SK-N-SH (cell line): ENCODE measurements at regions not wholly inside any gene's neighbourhood (a gene's known extent, or its start where the extent isn't known, plus 50 kb on each side); places are given as distances from the start of the nearest gene placed in this dataset.

ENCODE experiments used
- CTCF ChIA-PET: fragments of 300-600, 350-600 bp; formaldehyde crosslinking; extraction: SDS; loops from one replicate; lab custom pipeline; 2021; lab: Yijun Ruan, JAX
- POLR2A ChIA-PET: fragments of 350-600 bp; sonication (Branson Sonifier 250); formaldehyde crosslinking; extraction: SDS; loops from one replicate; lab custom pipeline; 2020; ENCODE audit warnings: antibody characterized with exemption, inconsistent platforms; lab: Yijun Ruan, JAX
- DNase-seq: peaks from one replicate; pipeline ENCODE4 v3.0.0; 2012
- H2AFZ ChIP-seq: fragments of 200-600 bp; sonication (generic); 2 replicates; pipeline ENCODE4 v1.8.1; 2016; ENCODE audit warnings: antibody characterized with exemption, mild to moderate bottlenecking, low read depth
- H3F3A ChIP-seq: fragments of 200-600 bp; sonication (generic); replicated peaks from 2 replicates; pipeline ENCODE3; 2016; ENCODE audit warnings: antibody characterized with exemption, mild to moderate bottlenecking; ENCODE audit not compliant: insufficient read depth
- H3K27ac ChIP-seq, 2 experiments: fragments of 200-500 bp in 1 of 2; fragments of 200-600 bp in 1 of 2; sonication (Bioruptor generic) in 1 of 2; sonication (generic), shearing (Covaris generic) in 1 of 2; 2 replicates each; pipeline versions ENCODE4 v1.5.1 to v1.6.1; 2014 to 2016; ENCODE audit warnings: low read depth in 2 of 2, inconsistent platforms in 1 of 2, low read length in 1 of 2, mild to moderate bottlenecking in 1 of 2, mixed read lengths in 1 of 2
- H3K27me3 ChIP-seq: fragments of 200-600 bp; sonication (generic), shearing (Covaris generic); 2 replicates; pipeline ENCODE4 v1.6.1; 2016; ENCODE audit warnings: mixed run types; ENCODE audit not compliant: insufficient read depth
- H3K36me3 ChIP-seq, 2 experiments: fragments of 200-500 bp in 1 of 2; fragments of 200-600 bp in 1 of 2; sonication (Bioruptor generic) in 1 of 2; sonication (generic) in 1 of 2; replicated peaks in 1 of 2; 2 replicates each; pipeline versions ENCODE3 to v1.5.1; 2014 to 2016; ENCODE audit warnings: low read length in 1 of 2, mild to moderate bottlenecking in 1 of 2; ENCODE audit not compliant: insufficient read depth in 2 of 2, control insufficient read depth in 1 of 2
- H3K4me1 ChIP-seq, 2 experiments: fragments of 200-500 bp in 1 of 2; fragments of 200-600 bp in 1 of 2; sonication (Bioruptor generic) in 1 of 2; sonication (generic), shearing (Covaris generic) in 1 of 2; 2 replicates each; pipeline versions ENCODE4 v1.5.1 to v1.6.1; 2014 to 2016; ENCODE audit warnings: low read depth in 1 of 2, low read length in 1 of 2, mixed run types in 1 of 2; ENCODE audit not compliant: insufficient read depth in 2 of 2, control insufficient read depth in 1 of 2
- H3K4me2 ChIP-seq: fragments of 200-600 bp; sonication (generic), shearing (Covaris generic); 2 replicates; pipeline ENCODE4 v1.6.1; 2017; ENCODE audit warnings: mixed run types
- H3K4me3 ChIP-seq, 2 experiments: fragments of 200-500 bp in 1 of 2; fragments of 200-600 bp in 1 of 2; sonication (Bioruptor generic) in 1 of 2; sonication (generic), shearing (Covaris generic) in 1 of 2; 2 replicates each; pipeline versions ENCODE4 v1.5.1 to v1.8.1; 2014 to 2016; ENCODE audit warnings: low read depth in 2 of 2, inconsistent platforms in 1 of 2, low read length in 1 of 2, mild to moderate bottlenecking in 1 of 2, mixed read lengths in 1 of 2, moderate library complexity in 1 of 2
- H3K79me2 ChIP-seq: fragments of 200-600 bp; sonication (generic); 2 replicates; pipeline ENCODE4 v1.8.1; 2017; ENCODE audit warnings: mild to moderate bottlenecking; ENCODE audit not compliant: insufficient read depth
- H3K9ac ChIP-seq: fragments of 200-600 bp; sonication (generic); 2 replicates; pipeline ENCODE4 v1.6.1; 2017; ENCODE audit warnings: mixed run types
- H3K9me2 ChIP-seq: fragments of 200-600 bp; sonication (generic); 2 replicates; pipeline ENCODE4 v1.6.1; 2017; ENCODE audit warnings: mixed run types
- H3K9me3 ChIP-seq: fragments of 200-600 bp; sonication (generic); 2 replicates; pipeline ENCODE4 v1.6.1; 2017; ENCODE audit warnings: mixed run types, mild to moderate bottlenecking, moderate library complexity
- H4K20me1 ChIP-seq: fragments of 200-600 bp; sonication (generic); 2 replicates; pipeline ENCODE4 v1.6.1; 2017; ENCODE audit warnings: mild to moderate bottlenecking, mixed run types; ENCODE audit not compliant: insufficient read depth
- EP300 ChIP-seq, 2 experiments: IDR thresholded peaks; 2 replicates each; pipeline versions ENCODE4 v1.4.0 to v1.6.1; 2012; ENCODE audit warnings: borderline replicate concordance in 1 of 2, low read depth in 1 of 2, low read length in 1 of 2
- EZH2phosphoT487 ChIP-seq: fragments of 200-600 bp; sonication (generic); IDR thresholded peaks from 2 replicates; pipeline ENCODE4 v1.6.1; 2017; ENCODE audit warnings: low read depth, mixed run types, mild to moderate bottlenecking, antibody characterized with exemption, moderate library complexity, borderline replicate concordance
- FOXM1 ChIP-seq: IDR thresholded peaks from 2 replicates; pipeline ENCODE4 v1.4.0; 2012; ENCODE audit warnings: low read depth, mild to moderate bottlenecking
- GABPA ChIP-seq: IDR thresholded peaks from 2 replicates; pipeline ENCODE4 v1.4.0; 2012; ENCODE audit warnings: low read depth, mild to moderate bottlenecking
- GATA2 ChIP-seq: sonication (generic); formaldehyde crosslinking; IDR thresholded peaks from 2 replicates; pipeline ENCODE4 v1.5.0; 2020; ENCODE audit warnings: mild to moderate bottlenecking, missing genetic modification reagents
- RCOR1 ChIP-seq: fragments of 150-350 bp; IDR thresholded peaks from 2 replicates; pipeline ENCODE4 v1.6.1; 2017; ENCODE audit warnings: antibody characterized with exemption, low read length
- TAF1 ChIP-seq: IDR thresholded peaks from 2 replicates; pipeline ENCODE4 v1.6.1; 2012; ENCODE audit warnings: low read depth, mild to moderate bottlenecking, low read length, moderate library complexity, borderline replicate concordance
- TEAD4 ChIP-seq: IDR thresholded peaks from 2 replicates; pipeline ENCODE4 v1.4.0; 2012; ENCODE audit warnings: mild to moderate bottlenecking, borderline replicate concordance; ENCODE audit not compliant: insufficient read depth
- WGBS: methylation state at CpG from one replicate; pipeline ENCODE4 v1.1.6; 2017; ENCODE audit warnings: low lambda C conversion rate; 5-methylcytosine and 5-hydroxymethylcytosine counted together
- TF ChIP-seq, protein P1 (sequence below): fragments of 150-350 bp; IDR thresholded peaks from 2 replicates; pipeline ENCODE4 v1.6.1; 2016; ENCODE audit warnings: mild to moderate bottlenecking, low read depth, low read length
- TF ChIP-seq, protein P2 (sequence below): fragments of 200-600 bp; sonication (generic); IDR thresholded peaks from 2 replicates; pipeline ENCODE4 v1.6.1; 2017; ENCODE audit warnings: antibody characterized with exemption, mild to moderate bottlenecking, moderate library complexity
- TF ChIP-seq, protein P3 (sequence below): fragments of 150-350 bp; IDR thresholded peaks from 2 replicates; pipeline ENCODE4 v1.6.1; 2017; ENCODE audit warnings: antibody characterized with exemption, low read length, low read depth, borderline replicate concordance

DNA sequence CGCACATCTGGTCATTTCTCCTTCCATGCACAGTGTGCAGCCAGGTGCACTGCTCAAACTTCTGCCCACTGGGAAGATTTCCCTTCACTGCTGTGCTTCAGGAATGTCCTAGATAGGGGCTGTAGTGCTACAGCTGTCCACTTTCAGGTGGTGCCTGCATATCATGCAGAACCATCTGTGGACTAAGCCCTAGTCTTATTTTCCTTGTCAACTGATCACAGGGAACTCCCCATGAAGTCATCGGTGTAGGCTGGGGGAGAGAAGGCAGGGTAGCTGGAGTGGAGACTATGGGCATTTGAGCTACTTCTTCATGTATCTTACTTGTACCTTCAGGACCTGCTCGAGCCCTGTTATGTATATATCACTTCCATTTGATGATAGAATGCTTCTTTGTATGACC, 150.9 kb upstream of the PLCXD3 start:
- H3K9ac ChIP-seq, result no peak overlapping the region
- no peaks in the 10 kb centered on the region for H3K27me3 ChIP-seq
- ChIA-PET CTCF (no interaction called here), POLR2A (no interaction called here)
- H3K79me2 ChIP-seq, result no peaks in the 10 kb centered on the region
- no peak overlapping the region for H3K4me2 ChIP-seq
- H3K9me3 ChIP-seq, result no peaks in the 10 kb centered on the region
- WGBS, result 10% methylated on average over 3 of the region's 3 CpGs
- H3K4me1 ChIP-seq, result no peaks in the 10 kb centered on the region
- no peak overlapping the region for H3K27ac ChIP-seq
- no peaks in the 10 kb centered on the region for H3K36me3 ChIP-seq
- H3F3A ChIP-seq, result no peaks in the 10 kb centered on the region
- no peak overlapping the region for H3K4me3 ChIP-seq
- H4K20me1 ChIP-seq, result no peaks in the 10 kb centered on the region
- no peak overlapping the region for H2AFZ ChIP-seq
- no peaks in the 10 kb centered on the region for H3K9me2 ChIP-seq
- TF ChIP-seq FOXM1 (no peak), GABPA (no peak)
- TF ChIP-seq, protein P1, sequence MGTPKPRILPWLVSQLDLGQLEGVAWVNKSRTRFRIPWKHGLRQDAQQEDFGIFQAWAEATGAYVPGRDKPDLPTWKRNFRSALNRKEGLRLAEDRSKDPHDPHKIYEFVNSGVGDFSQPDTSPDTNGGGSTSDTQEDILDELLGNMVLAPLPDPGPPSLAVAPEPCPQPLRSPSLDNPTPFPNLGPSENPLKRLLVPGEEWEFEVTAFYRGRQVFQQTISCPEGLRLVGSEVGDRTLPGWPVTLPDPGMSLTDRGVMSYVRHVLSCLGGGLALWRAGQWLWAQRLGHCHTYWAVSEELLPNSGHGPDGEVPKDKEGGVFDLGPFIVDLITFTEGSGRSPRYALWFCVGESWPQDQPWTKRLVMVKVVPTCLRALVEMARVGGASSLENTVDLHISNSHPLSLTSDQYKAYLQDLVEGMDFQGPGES, result no peak
- TF ChIP-seq, all 33 proteins: peak for 0
- no peak for DNase-seq

DNA sequence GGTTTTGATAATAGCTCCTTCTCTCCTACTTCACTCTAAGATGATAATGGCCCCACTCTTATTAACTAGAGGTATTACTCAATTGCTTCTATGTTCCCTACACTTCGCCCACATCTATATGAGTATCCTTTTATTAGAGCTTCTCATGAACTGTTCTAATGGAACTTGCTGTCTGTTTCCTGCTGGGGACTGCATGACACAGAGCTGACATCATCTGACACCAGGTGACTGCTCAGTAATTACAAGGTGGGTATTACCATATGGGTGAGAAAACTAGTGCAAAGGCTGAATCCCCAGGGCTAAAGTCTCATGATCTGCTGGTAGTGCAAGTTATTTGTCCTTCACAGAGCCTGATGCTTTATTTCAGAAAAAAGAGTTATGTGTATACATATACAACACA, 146.2 kb upstream of the PLCXD3 start:
- no peak overlapping the region for H3K4me3 ChIP-seq
- no peaks in the 10 kb centered on the region for H3K27me3 ChIP-seq
- ChIA-PET POLR2A (no interaction called here), CTCF (interaction anchor here (0.7 to 1.1 kb wide), 2 partner anchors 13 to 19 kb away, joined by 3 read pairs; no protein-coding TSS in a partner anchor)
- no peaks in the 10 kb centered on the region for H3K9me3 ChIP-seq
- no peaks in the 10 kb centered on the region for H4K20me1 ChIP-seq
- no peaks in the 10 kb centered on the region for H3K4me1 ChIP-seq
- H3K9ac ChIP-seq, result no peak overlapping the region
- no peak for DNase-seq
- no peaks in the 10 kb centered on the region for H3F3A ChIP-seq
- H3K27ac ChIP-seq, result no peak overlapping the region
- H3K4me2 ChIP-seq, result no peak overlapping the region
- H3K36me3 ChIP-seq, result no peaks in the 10 kb centered on the region
- H2AFZ ChIP-seq, result no peak overlapping the region
- TF ChIP-seq, protein P2, sequence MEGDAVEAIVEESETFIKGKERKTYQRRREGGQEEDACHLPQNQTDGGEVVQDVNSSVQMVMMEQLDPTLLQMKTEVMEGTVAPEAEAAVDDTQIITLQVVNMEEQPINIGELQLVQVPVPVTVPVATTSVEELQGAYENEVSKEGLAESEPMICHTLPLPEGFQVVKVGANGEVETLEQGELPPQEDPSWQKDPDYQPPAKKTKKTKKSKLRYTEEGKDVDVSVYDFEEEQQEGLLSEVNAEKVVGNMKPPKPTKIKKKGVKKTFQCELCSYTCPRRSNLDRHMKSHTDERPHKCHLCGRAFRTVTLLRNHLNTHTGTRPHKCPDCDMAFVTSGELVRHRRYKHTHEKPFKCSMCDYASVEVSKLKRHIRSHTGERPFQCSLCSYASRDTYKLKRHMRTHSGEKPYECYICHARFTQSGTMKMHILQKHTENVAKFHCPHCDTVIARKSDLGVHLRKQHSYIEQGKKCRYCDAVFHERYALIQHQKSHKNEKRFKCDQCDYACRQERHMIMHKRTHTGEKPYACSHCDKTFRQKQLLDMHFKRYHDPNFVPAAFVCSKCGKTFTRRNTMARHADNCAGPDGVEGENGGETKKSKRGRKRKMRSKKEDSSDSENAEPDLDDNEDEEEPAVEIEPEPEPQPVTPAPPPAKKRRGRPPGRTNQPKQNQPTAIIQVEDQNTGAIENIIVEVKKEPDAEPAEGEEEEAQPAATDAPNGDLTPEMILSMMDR, result no peak
- TF ChIP-seq TAF1 (no peak), TEAD4 (no peak), EZH2phosphoT487 (no peak), EP300 (IDR thresholded peaks at IDR 0.05; ENCODE audit: borderline replicate concordance in 1 of 2, low read depth in 1 of 2, low read length in 1 of 2) (no peak), GATA2 (CRISPR knock-in tag) (no peak), RCOR1 (no peak)
- TF ChIP-seq, protein P3, sequence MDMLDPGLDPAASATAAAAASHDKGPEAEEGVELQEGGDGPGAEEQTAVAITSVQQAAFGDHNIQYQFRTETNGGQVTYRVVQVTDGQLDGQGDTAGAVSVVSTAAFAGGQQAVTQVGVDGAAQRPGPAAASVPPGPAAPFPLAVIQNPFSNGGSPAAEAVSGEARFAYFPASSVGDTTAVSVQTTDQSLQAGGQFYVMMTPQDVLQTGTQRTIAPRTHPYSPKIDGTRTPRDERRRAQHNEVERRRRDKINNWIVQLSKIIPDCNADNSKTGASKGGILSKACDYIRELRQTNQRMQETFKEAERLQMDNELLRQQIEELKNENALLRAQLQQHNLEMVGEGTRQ, result no peak
- TF ChIP-seq, protein P1, result no peak
- H3K9me2 ChIP-seq, result no peaks in the 10 kb centered on the region
- H3K79me2 ChIP-seq, result no peaks in the 10 kb centered on the region
- 43% methylated on average over 1 of the region's 1 CpG for WGBS
